ENCODE measurements at regions not wholly inside any gene's neighbourhood (a gene's known extent, or its start where the extent isn't known, plus 50 kb on each side); places are given as distances from the start of the nearest gene placed in this dataset.

- no peak for DNase-seq (ENCODE audit: low spot score)
Observed at GRCh38 chr22:26732284-26732683, 74.9 kb downstream of the MIAT start.

GRCh38 chr22:26734339-26735018, 77.1 kb downstream of the MIAT start:
- DNase-seq (ENCODE audit: low spot score), result no peak

DNA sequence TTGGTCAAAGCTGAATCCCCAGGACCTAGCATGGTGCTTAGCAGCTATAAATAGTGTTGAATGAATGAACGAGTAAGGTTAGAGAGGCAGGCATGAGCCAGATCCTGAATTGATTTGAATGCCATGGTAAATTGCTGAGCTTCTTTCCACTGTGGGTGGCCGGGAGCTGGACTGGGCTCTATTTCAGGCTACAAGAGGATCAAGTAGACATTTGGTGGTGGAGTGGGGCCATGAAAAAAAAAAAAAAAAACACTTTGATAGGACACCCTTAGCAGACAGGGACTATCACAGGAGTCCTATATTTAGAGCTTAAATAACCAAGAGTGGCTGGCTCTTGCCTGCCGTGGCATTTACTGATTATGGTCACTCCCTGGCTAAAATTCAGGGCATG, 77.6 kb downstream of the MIAT start:
- no peak for DNase-seq (ENCODE audit: low spot score)

DNA sequence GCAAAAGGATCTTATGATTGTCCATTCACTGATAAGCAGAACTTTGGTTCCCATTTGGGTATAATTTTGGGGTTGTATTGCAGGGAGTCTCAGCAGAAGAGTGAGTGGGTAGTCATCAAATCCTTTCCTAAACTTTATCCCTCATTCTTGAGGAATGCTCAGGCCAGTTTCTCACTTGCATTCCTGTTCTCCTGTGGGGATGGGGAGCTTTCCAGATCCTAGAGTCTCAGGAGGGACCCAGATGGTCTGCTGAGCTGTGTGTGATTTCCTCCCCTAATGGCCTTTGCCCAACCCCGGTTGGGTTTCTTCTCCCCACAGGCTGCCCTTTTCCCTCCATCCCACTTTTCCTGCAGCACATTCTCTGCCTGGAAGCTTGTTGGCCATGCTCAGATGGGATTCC, 79.9 kb downstream of the MIAT start:
- no peak for DNase-seq (ENCODE audit: low spot score)

DNA sequence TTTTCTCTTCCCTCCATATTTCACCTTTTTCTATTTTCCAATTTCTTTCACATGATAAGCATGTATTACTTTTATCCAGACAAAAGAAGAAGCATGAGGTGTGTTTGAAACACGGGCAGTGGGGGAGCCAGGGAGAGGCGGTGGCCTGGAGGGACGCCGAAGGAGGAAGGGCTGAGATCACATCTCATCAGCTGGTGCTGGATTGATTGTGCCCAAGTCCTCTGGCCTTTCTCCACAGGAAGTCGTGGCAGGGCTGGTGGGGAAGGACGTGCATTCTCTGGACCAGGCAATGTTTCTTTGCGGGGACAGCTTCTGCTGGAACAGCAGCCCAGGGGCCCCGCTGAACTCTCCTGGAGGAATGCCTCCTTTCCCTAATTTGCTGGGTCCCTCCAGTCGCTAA, 82.9 kb downstream of the MIAT start:
- no peak for DNase-seq (ENCODE audit: low spot score)

DNA sequence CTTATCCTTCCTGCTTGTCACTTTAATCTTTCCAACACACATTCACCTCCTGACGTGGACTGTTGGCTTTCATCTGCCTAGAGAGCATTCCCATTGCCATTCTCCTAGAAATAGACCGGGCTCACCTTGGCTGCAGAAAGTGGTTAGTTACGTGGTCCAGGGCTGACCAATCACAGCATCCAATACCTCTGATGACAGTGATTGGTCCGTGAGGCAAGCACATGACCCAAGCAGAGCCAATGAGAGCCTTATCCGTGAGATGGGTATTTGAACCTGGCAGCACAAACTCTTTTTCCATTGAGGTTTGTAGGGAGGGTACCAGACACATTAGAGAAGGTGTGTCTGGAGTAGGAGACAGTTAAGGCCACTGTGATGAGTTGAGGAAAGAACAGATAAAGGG, 85.8 kb downstream of the MIAT start:
- peak; percentile 39 for DNase-seq (ENCODE audit: low spot score)

GRCh38 chr22:26744892-26745808, 87.8 kb downstream of the MIAT start:
- no peak for DNase-seq (ENCODE audit: low spot score)

- no peak for DNase-seq (ENCODE audit: low spot score)
Observed at GRCh38 chr22:26746311-26746710, 88.9 kb downstream of the MIAT start.

GRCh38 chr22:26748845-26749244, 91.5 kb downstream of the MIAT start:
- no peak for DNase-seq (ENCODE audit: low spot score)

DNA sequence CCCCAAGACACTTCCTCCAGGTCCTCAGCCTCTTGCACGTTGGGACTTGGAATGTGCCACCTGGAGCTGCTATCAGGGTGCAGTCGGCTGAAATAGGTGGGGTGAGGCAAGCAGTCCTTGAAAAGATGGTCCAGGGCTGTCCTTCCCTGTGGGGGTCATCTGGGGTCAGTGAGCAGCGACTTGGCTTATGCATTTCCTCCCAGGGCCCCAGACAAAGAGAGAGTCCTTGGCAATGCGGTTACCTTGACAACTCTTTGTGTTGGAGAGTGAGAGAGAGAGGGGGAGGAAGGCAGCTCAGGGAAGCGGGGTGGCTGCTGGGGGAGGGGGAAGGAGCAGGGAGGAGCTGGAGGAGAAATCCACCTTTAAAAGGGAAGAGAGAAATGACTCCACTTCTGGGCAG, 93.8 kb downstream of the MIAT start:
- DNase-seq (ENCODE audit: low spot score), result peak; percentile 83

DNA sequence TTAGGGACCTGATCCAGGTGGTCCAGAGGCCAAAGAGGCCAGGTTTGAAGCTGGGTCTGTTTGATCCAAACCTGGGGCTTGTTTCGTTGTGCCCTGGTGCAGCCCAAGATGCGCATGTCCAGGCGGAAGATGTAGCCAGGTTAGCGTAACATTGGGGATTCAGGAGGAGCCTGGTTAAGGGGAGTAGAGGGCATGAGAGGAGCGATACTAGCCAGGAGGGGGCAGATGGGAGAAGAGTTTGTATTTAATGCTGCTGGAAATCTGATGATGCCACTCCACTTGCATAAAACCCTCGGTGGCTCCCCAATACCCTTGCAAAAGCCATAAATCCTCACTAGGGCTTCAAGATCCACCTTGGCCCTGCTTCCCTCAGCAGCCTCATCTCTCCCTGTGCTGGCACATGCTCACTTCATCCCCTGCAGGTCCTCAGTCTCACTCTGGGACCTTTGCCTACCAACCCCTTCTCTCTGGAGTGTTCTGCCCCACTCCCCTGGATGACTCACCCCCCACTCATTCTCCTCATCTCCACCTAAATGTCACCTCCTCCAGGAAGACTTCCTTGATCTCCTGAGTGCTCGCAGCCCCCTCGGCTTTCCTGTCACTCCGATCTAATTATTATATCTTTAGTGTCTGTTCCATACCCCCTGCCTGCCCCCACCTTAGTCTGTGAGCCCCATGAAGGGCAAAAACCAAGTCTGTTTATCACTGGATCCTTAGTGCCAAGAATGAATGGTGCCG, 95.9 kb downstream of the MIAT start:
- DNase-seq (ENCODE audit: low spot score), result peak; percentile 45

GRCh38 chr22:26756675-26757293, 99.4 kb downstream of the MIAT start:
- DNase-seq (ENCODE audit: low spot score), result peak; percentile 91

DNA sequence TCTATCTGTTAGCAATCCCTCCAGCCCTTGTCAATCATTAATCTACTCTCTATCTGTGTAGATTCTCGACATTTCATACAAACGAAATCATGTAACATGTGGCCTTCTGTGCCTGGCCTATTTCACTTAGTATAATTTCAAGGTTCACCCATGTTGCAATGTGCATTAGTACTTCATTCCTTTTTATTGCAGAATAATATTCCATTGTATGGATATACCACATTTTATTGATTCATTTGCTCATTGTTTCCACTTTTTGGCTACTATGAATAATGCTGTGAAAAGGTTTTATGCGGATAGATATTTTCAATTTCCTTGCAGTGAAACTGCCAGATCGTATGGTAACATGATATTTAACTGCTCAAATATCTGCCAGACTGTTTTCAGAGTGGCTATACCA, 100.1 kb downstream of the MIAT start:
- DNase-seq (ENCODE audit: low spot score), result no peak

GRCh38 chr22:26762503-26763472, 105.4 kb downstream of the MIAT start:
- no peak for DNase-seq (ENCODE audit: low spot score)

DNA sequence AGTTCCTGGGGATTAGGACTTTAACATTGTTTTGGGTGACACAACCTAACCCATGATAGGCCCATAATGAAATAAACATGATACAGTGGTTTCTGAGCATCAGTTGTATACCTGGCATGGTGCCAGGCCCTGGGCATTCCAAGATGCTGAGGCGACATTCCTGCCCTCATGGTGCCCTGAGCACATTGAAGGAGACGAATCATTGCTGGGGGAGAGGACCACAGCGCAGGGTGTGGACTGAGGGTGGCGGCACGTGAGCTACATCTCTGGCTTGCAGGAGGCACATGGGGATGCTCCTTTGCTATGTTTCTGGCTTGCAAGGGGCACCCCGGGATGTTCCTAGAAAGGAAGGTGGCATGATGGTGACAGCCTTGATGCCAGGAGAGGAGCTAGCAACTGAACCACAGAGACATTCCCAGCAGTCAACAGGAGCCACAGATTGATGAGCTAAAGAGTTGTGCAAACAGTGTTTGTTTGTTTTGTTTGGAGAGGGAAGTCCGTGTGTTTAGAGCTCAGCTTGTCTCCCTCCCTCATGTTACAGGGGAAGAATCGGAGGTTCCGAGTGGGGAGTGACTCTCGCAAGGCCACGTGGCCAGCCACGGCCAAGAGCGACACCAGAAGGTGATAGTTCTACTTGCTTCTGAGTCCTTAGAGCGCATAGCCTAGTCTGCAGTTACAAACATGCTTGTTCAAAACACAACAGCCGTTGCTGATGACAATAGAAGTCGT, 106.4 kb downstream of the MIAT start:
- DNase-seq (ENCODE audit: low spot score), result peak; percentile 19

DNA sequence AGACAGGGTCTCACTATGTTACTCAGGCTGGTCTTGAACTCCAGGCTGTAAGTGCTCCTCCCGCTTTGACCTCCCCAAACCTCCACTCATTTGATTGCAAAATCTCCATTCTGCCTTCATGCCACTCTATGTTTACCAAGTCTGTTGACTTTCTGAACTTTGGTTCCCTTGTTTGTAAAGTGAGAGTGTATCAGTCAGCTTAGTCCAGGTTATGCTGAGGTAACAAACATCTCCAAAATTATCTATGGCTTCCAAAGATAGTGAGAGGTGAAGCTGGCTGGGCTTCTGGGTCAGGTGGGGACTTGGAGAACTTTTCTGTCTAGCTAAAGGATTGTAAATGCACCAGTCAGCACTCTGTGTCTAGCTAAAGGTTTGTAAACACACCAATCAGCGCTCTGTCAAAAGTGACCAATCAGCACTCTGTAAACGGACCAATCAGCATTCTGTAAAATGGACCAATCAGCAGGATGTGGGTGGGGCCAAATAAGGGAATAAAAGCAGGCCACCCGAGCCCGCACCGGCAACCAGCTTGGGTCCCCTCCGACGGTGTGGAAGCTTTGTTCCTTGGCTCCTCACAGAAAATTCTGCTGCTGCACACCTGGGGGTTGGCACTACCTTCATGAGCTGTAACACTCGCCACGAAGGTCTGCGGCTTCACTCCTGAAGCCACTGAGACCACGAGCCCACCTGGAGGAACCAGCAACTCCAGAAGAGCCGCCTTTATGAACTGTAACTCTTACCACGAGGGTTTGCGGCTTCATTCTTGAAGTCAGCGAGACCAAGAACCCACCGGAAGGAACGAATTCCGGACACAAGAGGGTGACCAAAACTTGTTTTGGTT, 109.3 kb downstream of the MIAT start:
- DNase-seq (ENCODE audit: low spot score), result no peak

DNA sequence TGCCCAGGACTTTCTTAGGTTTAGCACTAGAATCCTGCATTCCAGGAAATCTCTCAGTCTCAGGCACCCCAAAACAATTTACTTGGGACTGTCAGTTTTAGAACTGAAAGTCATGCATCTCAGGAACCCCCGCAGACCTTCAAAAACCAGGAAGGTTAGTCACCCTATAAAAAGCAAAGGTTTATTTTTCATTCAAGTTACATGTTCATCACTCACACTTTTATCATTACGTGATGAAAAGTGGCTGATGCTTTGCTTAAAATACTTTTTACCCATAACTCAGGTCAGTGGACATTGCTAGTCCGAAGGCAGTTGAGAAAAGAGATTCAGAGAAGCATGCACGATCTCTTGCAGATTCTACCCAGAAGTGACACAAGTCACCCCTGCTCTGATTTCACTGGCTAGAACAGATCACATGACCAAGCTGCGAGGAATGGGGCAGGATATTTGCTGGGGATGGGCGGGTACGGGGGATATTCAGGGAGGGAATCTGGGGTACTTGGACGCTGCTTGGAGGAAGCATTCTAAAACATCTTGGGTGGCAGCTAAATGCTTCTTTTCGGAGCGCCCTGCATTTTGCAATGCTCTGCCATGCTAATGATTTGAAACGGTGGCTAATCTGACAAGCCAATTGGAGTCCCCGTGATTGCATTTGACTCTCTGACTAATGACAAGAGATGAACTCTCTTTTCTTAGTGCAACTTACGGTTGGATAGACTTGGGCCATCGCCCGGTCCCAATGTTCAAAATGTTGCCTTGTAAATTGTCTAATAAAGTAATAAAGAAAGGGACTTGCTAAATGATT, 110.2 kb downstream of the MIAT start:
- no peak for DNase-seq (ENCODE audit: low spot score)

DNA sequence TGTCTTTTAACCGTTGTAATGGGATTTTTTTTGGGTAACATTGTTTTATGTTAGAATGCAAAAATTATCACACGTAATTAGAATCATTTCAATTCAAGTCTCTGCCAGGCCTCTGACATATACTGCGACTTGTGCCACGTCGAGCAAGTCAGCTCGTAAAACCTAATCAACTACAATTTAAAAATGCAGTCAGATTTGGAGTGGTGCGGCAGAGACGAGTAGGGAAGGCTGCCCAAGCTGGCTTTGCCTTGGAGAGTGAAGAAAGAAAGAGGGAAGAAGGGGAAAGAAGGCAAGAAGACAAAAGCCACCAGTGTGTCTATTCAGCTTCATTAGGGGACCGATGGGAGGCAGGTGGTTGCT, 110.7 kb downstream of the MIAT start:
- no peak for DNase-seq (ENCODE audit: low spot score)

- no peak for DNase-seq (ENCODE audit: low spot score)
Observed at GRCh38 chr22:26768952-26769351, 111.6 kb downstream of the MIAT start.

Data from iPS-NIHi11 (cell line).